ENCODE measurements at regions not wholly inside any gene's neighbourhood (a gene's known extent, or its start where the extent isn't known, plus 50 kb on each side); places are given as distances from the start of the nearest gene placed in this dataset.

DNA sequence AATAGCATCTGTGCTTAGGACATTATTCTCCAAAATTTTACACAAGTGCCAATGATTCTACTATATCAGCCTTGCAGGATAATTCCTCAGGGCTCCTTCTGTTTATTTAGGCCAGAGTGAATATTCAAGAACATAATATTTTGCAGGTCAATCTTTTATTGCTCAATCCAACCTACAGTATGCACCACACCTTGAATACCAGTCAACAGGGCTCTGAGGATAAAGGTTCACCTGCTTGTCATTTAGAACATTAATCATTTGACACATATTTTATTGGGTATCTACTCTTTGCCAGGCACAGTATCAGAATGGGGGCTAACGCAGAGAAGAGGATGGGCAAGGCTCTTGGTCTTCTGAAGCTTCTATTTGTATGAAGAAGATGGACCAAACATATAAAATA lies 66.2 kb upstream of the SHISA3 start:
- DNase-seq (ENCODE audit: low spot score): no peak

DNA sequence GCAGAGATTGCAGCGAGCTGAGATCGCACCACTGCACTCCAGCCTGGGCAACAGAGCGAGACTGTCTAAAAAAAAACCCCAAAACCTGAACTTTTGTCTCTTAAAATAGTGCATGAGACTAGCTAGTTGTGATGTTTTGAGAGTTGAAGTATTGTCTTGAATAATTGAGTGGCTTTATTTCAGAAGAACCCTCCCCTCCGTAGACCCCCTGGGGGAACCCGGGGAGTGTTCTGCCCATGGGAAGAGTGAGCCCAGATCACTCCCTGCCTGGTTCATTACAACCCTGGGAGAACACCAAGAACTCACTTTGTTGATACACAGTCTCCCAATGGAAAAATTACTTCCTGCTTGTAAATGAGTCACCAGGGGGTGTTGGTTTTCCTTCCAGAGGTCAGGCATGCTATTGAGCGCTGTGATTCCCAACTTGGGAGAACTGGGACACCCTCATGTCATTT lies 65.3 kb upstream of the SHISA3 start:
- DNase-seq (ENCODE audit: low spot score): no peak

DNA sequence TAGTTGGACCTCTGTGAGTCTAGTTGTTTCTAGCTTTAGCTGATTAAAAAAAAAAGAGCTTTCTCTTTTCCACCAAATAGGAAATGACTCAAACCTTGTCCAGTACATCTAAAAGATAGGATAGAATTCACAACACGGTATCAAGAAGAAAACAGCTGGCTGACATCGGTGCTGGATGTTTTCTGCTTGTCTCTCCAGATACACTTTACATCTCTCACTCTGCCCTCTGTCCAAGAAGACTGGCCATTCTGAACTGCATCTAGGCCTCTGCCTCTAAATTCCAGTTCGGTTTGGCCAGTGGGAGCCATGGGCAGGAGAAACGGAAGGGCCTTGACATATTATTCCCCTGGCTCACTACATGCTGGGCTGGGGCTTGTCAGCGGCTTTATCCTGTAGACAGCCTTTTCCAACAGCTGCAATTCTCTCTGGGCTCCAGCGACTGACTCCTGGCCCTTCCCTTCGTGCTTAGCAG lies 57.3 kb upstream of the SHISA3 start:
- no peak for DNase-seq (ENCODE audit: low spot score)

DNA sequence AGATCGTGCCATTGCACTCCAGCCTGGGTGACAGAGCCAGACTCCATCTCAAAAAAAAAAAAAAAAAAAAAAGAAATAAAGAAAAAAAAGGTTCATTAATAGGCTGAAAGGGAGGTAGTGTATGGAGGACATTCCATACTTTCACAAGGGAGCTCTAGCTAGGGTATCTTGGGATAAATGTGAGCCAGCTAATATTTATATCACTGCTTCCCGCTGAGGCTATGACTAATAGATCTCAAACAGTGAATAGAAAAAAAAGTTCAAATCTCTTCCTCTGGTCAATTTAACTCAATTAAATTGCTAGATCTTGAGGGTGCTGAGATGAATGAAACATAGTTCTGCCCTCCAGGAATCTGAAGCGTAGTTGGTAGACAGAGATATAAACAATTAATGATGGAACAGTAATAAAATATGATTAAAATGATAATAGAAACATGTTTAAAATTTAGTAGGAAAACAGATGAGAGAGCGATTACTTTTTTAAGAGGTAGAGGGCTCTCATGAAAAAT lies 55.7 kb upstream of the SHISA3 start:
- no peak for DNase-seq (ENCODE audit: low spot score)

- DNase-seq (ENCODE audit: low spot score): no peak
Observed at GRCh38 chr4:42342459-42342858, 54.8 kb upstream of the SHISA3 start.

GRCh38 chr4:42344309-42344708 lies 53.0 kb upstream of the SHISA3 start:
- DNase-seq (ENCODE audit: low spot score): no peak

DNA sequence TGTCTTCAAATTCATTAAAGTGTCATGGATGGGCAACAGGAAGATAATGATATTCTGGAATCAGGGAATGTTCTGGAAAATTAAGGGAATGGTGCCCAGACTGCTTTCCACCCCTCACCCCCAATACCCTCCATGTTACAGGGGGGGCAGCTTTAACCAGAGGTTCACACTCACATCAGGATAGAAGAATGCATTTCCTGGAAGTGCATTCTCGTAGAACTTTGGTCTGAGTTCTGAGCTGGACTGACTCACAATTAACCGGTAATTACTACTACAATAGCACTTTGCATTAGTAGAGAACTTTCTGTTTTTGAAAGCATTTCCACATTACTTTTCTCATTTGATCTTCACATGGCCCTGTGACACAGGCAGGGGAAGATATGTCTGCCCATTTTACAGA lies 52.5 kb upstream of the SHISA3 start:
- no peak for DNase-seq (ENCODE audit: low spot score)

DNA sequence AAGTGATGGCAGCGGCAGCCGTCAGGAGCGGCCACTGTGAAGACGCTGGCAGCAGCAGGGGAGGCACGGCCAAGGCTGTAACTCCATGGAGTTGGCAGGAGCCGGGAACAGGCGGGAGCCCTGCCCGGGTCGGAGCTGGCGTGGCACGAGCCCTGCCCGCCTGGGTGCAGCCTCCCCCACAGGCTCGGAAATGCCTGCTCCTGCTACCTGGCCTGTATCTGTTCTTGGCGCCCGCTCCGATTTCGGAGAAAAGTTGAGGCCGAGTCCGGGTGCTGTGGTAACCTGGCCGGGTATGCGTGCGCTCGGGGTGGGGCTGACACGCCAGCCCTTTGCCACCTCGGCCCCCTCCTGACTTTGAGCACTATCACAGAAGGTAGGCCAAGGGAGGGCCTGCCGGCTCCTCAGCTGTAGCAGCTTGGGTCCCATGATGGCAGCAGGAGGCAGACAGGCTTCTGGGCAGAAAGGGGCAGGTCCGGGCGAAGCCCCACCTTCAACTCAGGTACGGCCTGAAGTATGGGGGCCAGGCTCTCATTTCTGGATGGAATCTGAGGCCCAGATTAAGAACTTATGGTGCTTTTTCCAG lies 51.2 kb upstream of the SHISA3 start:
- no peak for DNase-seq (ENCODE audit: low spot score)

DNA sequence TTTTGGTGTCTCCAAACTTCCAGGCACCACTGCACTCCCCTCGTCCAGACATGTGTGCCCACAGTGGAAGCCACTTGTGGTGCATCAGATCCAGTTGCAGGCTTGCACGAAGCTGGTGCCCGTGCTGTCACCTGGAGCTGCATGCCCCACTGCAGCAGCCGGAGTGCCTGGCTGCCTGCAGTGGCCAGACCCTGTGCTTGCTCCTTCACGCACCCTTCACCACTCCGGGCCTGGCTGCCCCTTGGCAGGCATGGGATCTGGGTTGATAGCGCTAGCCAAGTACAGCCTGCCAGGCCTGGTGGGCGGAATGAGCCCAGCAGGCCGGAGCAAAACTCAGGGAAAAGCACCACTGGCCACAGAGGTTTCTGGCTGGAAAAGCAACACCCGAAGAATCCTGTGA lies 50.2 kb upstream of the SHISA3 start:
- DNase-seq (ENCODE audit: low spot score): no peak
